IPS-18a (cell line): ENCODE measurements at regions not wholly inside any gene's neighbourhood (a gene's known extent, or its start where the extent isn't known, plus 50 kb on each side); places are given as distances from the start of the nearest gene placed in this dataset.

Experiments used
- H3K27ac ChIP-seq: one replicate; pipeline ENCODE4 v1.5.1; 2013; ENCODE audit warnings: low read length
- H3K27me3 ChIP-seq: one replicate; pipeline ENCODE4 v1.6.1; 2013; ENCODE audit warnings: mild to moderate bottlenecking, low read length; ENCODE audit not compliant: control insufficient read depth, insufficient read depth
- H3K36me3 ChIP-seq: one replicate; pipeline ENCODE4 v1.6.1; 2013; ENCODE audit warnings: low read depth, low read length; ENCODE audit not compliant: control insufficient read depth
- H3K4me1 ChIP-seq: one replicate; pipeline ENCODE4 v1.6.1; 2013; ENCODE audit warnings: low read depth, low read length; ENCODE audit not compliant: control insufficient read depth
- H3K4me3 ChIP-seq: one replicate; pipeline ENCODE4 v1.5.1; 2013; ENCODE audit warnings: low read length
- H3K9ac ChIP-seq: one replicate; pipeline ENCODE4 v1.6.1; 2013; ENCODE audit warnings: mild to moderate bottlenecking, low read length, moderate library complexity
- H3K9me3 ChIP-seq: one replicate; pipeline ENCODE4 v1.6.1; 2013; ENCODE audit warnings: low read depth, low read length; ENCODE audit not compliant: control insufficient read depth

GRCh38 chr9:31255211-31255610 is 1129.2 kb upstream of the ACO1 start:
- Histone ChIP-seq H3K27ac (no peak overlapping the region), H3K27me3 (no peaks in the 10 kb centered on the region), H3K4me1 (peaks cover 6% of the 10 kb centered on the region), H3K9me3 (no peaks in the 10 kb centered on the region), H3K4me3 (no peak overlapping the region), H3K36me3 (no peaks in the 10 kb centered on the region), H3K9ac (no peak overlapping the region)

GRCh38 chr9:31259824-31260223 is 1124.6 kb upstream of the ACO1 start:
- H3K9me3 ChIP-seq = no peaks in the 10 kb centered on the region
- peaks cover 11% of the 10 kb centered on the region for H3K4me1 ChIP-seq
- no peak overlapping the region for H3K9ac ChIP-seq
- peak overlapping the region; percentile 40 for H3K4me3 ChIP-seq
- no peak overlapping the region for H3K27ac ChIP-seq
- H3K36me3 ChIP-seq = no peaks in the 10 kb centered on the region
- no peaks in the 10 kb centered on the region for H3K27me3 ChIP-seq

DNA sequence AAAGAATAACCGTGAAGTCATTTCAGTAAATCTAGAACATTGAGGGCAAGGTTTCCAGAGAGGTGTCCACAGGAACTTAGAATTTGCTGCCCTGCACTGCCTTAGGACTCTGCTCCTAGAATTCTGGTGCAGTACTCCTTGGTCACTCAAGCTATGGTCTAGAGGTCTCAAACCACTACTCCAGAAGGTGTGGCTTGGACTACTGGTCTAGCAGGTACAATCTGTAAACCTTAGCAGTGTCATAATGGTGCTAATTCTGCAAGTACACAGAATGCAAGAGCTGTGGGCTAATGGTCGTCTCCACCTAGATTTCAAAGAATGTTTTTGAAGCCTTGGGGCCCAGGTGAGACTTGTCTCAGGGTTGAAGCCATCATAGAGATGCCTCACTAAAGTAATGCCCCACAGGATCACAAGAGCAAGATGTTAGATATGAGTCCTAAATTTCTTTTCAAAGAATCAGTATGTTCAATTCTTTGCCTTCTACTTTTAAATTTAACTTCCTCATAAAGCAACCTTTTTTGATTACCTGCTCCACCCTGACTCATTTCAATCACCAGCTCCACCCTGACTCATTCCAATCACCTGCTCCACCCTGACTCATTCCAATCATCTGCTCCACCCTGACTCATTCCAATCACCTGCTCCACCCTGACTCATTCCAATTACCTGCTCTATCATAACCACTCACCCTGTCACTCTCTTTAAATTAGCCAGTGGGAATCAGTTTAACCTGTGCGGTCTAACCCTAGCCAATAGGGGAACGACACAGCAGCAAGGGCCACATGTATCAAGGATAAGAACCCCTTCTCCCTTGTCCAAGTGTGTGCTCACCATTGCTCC is 1111.8 kb upstream of the ACO1 start:
- Histone ChIP-seq H3K4me1 (peaks cover 9% of the 10 kb centered on the region), H3K9me3 (no peaks in the 10 kb centered on the region), H3K36me3 (no peaks in the 10 kb centered on the region), H3K4me3 (no peak overlapping the region), H3K27ac (no peak overlapping the region), H3K9ac (no peak overlapping the region), H3K27me3 (no peaks in the 10 kb centered on the region)

DNA sequence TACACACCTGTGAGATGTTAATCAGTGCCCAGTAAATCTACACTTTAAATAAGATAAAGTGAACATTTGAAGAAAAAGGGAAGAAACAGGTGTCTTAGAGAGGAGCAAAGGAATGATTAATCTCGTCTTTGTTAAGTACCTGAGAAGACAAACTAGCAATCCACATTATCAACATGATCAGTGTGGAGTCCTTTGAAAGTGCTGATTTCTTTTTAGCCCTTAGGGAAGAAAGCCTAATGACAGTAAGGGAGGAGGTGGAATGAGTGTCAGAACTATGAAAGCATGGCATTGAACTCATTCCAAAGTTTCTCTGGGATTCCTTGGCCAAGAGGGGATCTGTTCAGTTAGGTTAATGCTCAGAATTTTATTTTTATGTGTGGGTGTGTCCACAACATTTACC is 1109.0 kb upstream of the ACO1 start:
- H3K4me1 ChIP-seq = peaks cover 7% of the 10 kb centered on the region

DNA sequence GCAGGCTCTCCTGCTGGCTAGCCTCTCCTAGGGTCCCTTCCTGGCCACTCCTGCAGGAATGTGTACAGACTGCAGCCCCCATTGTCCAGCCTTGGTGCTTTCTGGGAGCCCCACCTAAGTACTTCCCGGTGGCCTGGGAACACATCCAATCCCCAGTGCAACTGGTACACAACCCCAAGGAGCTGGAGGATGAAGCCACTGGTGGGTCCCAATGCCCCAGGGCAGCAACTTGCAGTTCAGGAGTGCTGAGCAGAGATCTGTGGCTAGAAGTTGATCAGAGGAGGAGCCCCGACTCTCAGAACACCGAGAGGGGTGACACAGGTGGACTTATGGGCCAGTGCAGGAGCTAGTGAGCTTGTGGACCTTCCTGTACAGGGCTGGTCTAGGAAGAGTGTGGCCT is 1093.7 kb upstream of the ACO1 start:
- Histone ChIP-seq H3K27ac (no peak overlapping the region), H3K9ac (no peak overlapping the region), H3K9me3 (no peaks in the 10 kb centered on the region), H3K27me3 (no peaks in the 10 kb centered on the region), H3K4me3 (no peak overlapping the region), H3K36me3 (no peaks in the 10 kb centered on the region), H3K4me1 (no peaks in the 10 kb centered on the region)

More for the DNA sequence above, 1109.0 kb upstream of the ACO1 start:
- no peaks in the 10 kb centered on the region for H3K36me3 ChIP-seq
- H3K4me3 ChIP-seq = no peak overlapping the region
- H3K27ac ChIP-seq = no peak overlapping the region
- no peaks in the 10 kb centered on the region for H3K9me3 ChIP-seq
- no peak overlapping the region for H3K9ac ChIP-seq
- H3K27me3 ChIP-seq = no peaks in the 10 kb centered on the region

GRCh38 chr9:31302620-31303418 is 1081.6 kb upstream of the ACO1 start:
- no peaks in the 10 kb centered on the region for H3K27me3 ChIP-seq
- no peak overlapping the region for H3K4me3 ChIP-seq
- H3K9ac ChIP-seq = no peak overlapping the region
- no peaks in the 10 kb centered on the region for H3K9me3 ChIP-seq
- no peak overlapping the region for H3K27ac ChIP-seq
- no peaks in the 10 kb centered on the region for H3K36me3 ChIP-seq
- H3K4me1 ChIP-seq = no peaks in the 10 kb centered on the region

DNA sequence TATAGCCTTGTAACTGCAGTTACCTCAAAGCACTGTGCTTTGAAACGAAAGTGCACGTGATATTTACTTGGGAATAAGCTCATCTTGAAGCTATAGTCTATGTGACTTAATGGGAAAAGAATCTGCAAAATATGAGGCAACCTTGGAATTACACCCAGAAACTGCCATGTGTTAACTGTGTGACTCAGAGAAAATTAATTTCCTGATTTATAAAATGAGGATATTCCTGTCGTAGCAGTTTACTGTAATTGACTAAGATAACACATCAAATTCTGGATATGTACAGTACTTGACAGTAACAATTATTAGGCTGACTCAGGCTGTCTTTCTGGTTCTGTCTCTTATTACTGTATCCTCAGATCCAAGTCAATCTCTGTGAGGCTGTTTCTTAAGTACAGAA is 1079.9 kb upstream of the ACO1 start:
- Histone ChIP-seq H3K36me3 (no peaks in the 10 kb centered on the region), H3K4me1 (no peaks in the 10 kb centered on the region), H3K9me3 (no peaks in the 10 kb centered on the region), H3K9ac (no peak overlapping the region), H3K4me3 (no peak overlapping the region), H3K27me3 (no peaks in the 10 kb centered on the region), H3K27ac (no peak overlapping the region)

GRCh38 chr9:31314241-31314640 is 1070.2 kb upstream of the ACO1 start:
- H3K27me3 ChIP-seq = no peaks in the 10 kb centered on the region
- H3K36me3 ChIP-seq = no peaks in the 10 kb centered on the region
- H3K9me3 ChIP-seq = no peaks in the 10 kb centered on the region
- H3K4me3 ChIP-seq = no peak overlapping the region
- no peak overlapping the region for H3K27ac ChIP-seq
- H3K4me1 ChIP-seq = no peaks in the 10 kb centered on the region
- no peak overlapping the region for H3K9ac ChIP-seq

- H3K27ac ChIP-seq = no peak overlapping the region
- no peaks in the 10 kb centered on the region for H3K27me3 ChIP-seq
- no peak overlapping the region for H3K4me3 ChIP-seq
- no peaks in the 10 kb centered on the region for H3K9me3 ChIP-seq
- no peaks in the 10 kb centered on the region for H3K4me1 ChIP-seq
- H3K36me3 ChIP-seq = no peaks in the 10 kb centered on the region
- H3K9ac ChIP-seq = no peak overlapping the region
Measured at GRCh38 chr9:31320494-31320893, 1063.9 kb upstream of the ACO1 start.

- no peak overlapping the region for H3K9ac ChIP-seq
- H3K27me3 ChIP-seq = no peaks in the 10 kb centered on the region
- H3K4me3 ChIP-seq = no peak overlapping the region
- H3K36me3 ChIP-seq = no peaks in the 10 kb centered on the region
- H3K9me3 ChIP-seq = no peaks in the 10 kb centered on the region
- no peak overlapping the region for H3K27ac ChIP-seq
- no peaks in the 10 kb centered on the region for H3K4me1 ChIP-seq
Measured at GRCh38 chr9:31321256-31321655, 1063.2 kb upstream of the ACO1 start.

- no peak overlapping the region for H3K27ac ChIP-seq
- no peaks in the 10 kb centered on the region for H3K4me1 ChIP-seq
- H3K27me3 ChIP-seq = no peaks in the 10 kb centered on the region
- no peak overlapping the region for H3K4me3 ChIP-seq
- no peaks in the 10 kb centered on the region for H3K36me3 ChIP-seq
- no peaks in the 10 kb centered on the region for H3K9me3 ChIP-seq
- H3K9ac ChIP-seq = no peak overlapping the region
Measured at GRCh38 chr9:31321686-31322085, 1062.8 kb upstream of the ACO1 start.
